ENCODE measurements at regions not wholly inside any gene's neighbourhood (a gene's known extent, or its start where the extent isn't known, plus 50 kb on each side); places are given as distances from the start of the nearest gene placed in this dataset.
A peak's percentile ranks its signal among the peaks of the same experiment; 100 is the strongest.

DNA sequence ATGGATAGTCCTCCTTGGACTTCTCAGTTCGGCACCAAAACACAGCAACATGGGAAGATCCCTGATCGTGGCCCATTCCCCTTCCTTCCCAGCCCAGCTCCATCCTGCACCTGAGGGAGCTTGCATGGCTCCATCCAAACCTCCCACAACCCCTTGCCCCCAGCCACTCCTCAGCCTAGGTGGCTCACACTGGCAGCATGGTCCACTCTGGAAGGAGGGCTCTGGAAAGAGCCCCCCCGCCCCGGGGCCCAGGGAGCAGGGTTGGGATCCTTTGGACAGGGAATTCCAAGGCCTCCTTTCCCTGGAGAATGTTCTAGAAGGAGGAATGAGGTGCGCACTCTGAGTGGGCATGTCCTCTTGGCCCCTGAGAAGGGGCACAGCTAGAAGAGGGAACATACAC, 62.8 kb upstream of the ID2 start:
- POLR2A ChIA-PET: no interaction called here
- no peak overlapping the region for H3K4me3 ChIP-seq

DNA sequence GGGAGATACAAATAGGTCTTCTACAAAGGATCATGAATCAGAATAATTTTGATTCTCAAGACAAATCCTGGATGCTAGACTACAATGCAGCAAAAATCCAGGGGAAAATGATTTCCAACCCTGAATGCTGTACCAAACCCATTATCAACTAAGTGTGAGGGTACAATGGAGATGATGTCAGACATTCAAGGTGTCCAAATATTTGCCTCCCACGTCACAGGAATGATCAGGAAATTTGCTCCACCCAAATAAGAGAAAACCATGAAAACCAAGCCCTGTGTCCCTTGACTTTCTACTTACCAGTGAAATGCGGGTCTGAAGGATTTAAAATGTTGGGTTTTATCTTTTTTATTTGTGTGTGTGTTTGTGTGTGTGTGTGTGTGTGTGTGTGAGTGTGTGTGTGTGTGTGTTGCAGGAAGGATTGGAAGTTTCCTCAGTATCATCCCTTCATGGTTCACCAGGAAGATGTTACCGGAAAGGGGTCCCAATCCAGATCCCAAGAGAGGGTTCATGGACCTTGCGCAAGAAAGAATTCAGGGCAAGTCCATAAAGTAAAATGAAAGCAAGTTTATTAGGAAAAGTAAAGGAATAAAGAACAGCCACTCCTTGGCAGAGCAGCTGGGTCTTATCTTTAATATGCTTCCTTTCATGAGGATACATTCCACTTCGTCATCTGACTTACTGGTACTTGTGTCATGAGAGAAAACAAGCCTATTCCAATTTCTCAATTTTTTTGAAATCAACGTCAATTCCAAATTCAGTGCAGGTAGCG, 61.1 kb upstream of the ID2 start:
- CTCF ChIA-PET: interaction anchor here (1.1 to 1.3 kb wide), 5 partner anchors 10 to 72 kb away, joined by 3 to 6 read pairs (median 4); no protein-coding TSS in a partner anchor
- no peak for FAIRE-seq
- no peak for DNase-seq (ENCODE audit: low read depth in 1 of 2, low spot score in 1 of 2)
- Histone ChIP-seq H3K4me1 (peaks cover 21% of the 10 kb centered on the region), H3K27ac (no peak overlapping the region), H3K9me3 (no peaks in the 10 kb centered on the region), H3K4me2 (no peak overlapping the region), H3K4me3 (no peak overlapping the region)
- WGBS (ENCODE audit: missing lambda C conversion rate): 90% methylated on average over 7 of the region's 7 CpGs
- POLR2A ChIA-PET: no interaction called here
- ATAC-seq: no peak
- no peak for TF ChIP-seq KDM5A (IDR thresholded peaks at IDR 0.05)
- TF ChIP-seq CEBPB (IDR thresholded peaks at IDR 0.05): peak in 1 of 2 experiments; percentile 56; a peak in 2 of 4 replicates

More for the DNA sequence above, 62.8 kb upstream of the ID2 start:
- ATAC-seq (no peak), FAIRE-seq (no peak), DNase-seq (ENCODE audit: low read depth in 1 of 2, low spot score in 1 of 2) (no peak)
- no peak overlapping the region for H3K27ac ChIP-seq
- H3K4me1 ChIP-seq: peaks cover 3% of the 10 kb centered on the region
- no peaks in the 10 kb centered on the region for H3K9me3 ChIP-seq
- WGBS (ENCODE audit: missing lambda C conversion rate): 79% methylated on average over 5 of the region's 5 CpGs
- no peak overlapping the region for H3K4me2 ChIP-seq
- no peak for TF ChIP-seq TP53 (CRISPR knock-in tag; IDR thresholded peaks at IDR 0.05)
- no peak for TF ChIP-seq EHF (CRISPR knock-in tag; IDR thresholded peaks at IDR 0.05)
- TF ChIP-seq SMC3 (IDR thresholded peaks at IDR 0.05): no peak
- no peak for TF ChIP-seq RCOR1 (IDR thresholded peaks at IDR 0.05; ENCODE audit: low read depth, low read length)
- no peak for TF ChIP-seq CHD4 (IDR thresholded peaks at IDR 0.05; ENCODE audit: borderline replicate concordance)
- TF ChIP-seq NFE2L2 (conservative IDR thresholded peaks at IDR 0.05; ENCODE audit: low read length): no peak
- TF ChIP-seq, protein P1, sequence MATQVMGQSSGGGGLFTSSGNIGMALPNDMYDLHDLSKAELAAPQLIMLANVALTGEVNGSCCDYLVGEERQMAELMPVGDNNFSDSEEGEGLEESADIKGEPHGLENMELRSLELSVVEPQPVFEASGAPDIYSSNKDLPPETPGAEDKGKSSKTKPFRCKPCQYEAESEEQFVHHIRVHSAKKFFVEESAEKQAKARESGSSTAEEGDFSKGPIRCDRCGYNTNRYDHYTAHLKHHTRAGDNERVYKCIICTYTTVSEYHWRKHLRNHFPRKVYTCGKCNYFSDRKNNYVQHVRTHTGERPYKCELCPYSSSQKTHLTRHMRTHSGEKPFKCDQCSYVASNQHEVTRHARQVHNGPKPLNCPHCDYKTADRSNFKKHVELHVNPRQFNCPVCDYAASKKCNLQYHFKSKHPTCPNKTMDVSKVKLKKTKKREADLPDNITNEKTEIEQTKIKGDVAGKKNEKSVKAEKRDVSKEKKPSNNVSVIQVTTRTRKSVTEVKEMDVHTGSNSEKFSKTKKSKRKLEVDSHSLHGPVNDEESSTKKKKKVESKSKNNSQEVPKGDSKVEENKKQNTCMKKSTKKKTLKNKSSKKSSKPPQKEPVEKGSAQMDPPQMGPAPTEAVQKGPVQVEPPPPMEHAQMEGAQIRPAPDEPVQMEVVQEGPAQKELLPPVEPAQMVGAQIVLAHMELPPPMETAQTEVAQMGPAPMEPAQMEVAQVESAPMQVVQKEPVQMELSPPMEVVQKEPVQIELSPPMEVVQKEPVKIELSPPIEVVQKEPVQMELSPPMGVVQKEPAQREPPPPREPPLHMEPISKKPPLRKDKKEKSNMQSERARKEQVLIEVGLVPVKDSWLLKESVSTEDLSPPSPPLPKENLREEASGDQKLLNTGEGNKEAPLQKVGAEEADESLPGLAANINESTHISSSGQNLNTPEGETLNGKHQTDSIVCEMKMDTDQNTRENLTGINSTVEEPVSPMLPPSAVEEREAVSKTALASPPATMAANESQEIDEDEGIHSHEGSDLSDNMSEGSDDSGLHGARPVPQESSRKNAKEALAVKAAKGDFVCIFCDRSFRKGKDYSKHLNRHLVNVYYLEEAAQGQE (IDR thresholded peaks at IDR 0.05): no peak
- no peak for TF ChIP-seq ZC3H11A (IDR thresholded peaks at IDR 0.05)
- TF ChIP-seq CBX8 (IDR thresholded peaks at IDR 0.05): no peak
- no peak for TF ChIP-seq MAZ (IDR thresholded peaks at IDR 0.05; ENCODE audit: borderline replicate concordance, low read depth, low read length)
- TF ChIP-seq, protein P2, sequence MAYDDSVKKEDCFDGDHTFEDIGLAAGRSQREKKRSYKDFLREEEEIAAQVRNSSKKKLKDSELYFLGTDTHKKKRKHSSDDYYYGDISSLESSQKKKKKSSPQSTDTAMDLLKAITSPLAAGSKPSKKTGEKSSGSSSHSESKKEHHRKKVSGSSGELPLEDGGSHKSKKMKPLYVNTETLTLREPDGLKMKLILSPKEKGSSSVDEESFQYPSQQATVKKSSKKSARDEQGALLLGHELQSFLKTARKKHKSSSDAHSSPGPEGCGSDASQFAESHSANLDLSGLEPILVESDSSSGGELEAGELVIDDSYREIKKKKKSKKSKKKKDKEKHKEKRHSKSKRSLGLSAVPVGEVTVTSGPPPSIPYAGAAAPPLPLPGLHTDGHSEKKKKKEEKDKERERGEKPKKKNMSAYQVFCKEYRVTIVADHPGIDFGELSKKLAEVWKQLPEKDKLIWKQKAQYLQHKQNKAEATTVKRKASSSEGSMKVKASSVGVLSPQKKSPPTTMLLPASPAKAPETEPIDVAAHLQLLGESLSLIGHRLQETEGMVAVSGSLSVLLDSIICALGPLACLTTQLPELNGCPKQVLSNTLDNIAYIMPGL (CRISPR knock-in tag; IDR thresholded peaks at IDR 0.05; ENCODE audit: borderline replicate concordance): no peak
- TF ChIP-seq EHMT2 (IDR thresholded peaks at IDR 0.05; ENCODE audit: low read depth): no peak
- TF ChIP-seq SREBF2 (IDR thresholded peaks at IDR 0.05): no peak
- TF ChIP-seq HOXB13 (CRISPR knock-in tag; IDR thresholded peaks at IDR 0.05; ENCODE audit: low read depth): no peak
- no peak for TF ChIP-seq CEBPB (IDR thresholded peaks at IDR 0.05)
- no peak for TF ChIP-seq RAD21 (conservative IDR thresholded peaks at IDR 0.05 in 1 of 2, IDR thresholded peaks at IDR 0.05 in 1 of 2)
- no peak for TF ChIP-seq KDM1A (IDR thresholded peaks at IDR 0.05; ENCODE audit: low read depth)
- no peak for TF ChIP-seq POLR2AphosphoS2 (conservative IDR thresholded peaks at IDR 0.05; ENCODE audit: low read length)
- no peak for TF ChIP-seq CHD2 (IDR thresholded peaks at IDR 0.05; ENCODE audit: low read length, partially characterized antibody)
- CTCF ChIA-PET: interaction anchor here (1.7 kb wide), 1 partner anchor 13 kb away, joined by 4 read pairs; no protein-coding TSS in a partner anchor
